ENCODE measurements at regions not wholly inside any gene's neighbourhood (a gene's known extent, or its start where the extent isn't known, plus 50 kb on each side); places are given as distances from the start of the nearest gene placed in this dataset.

DNA sequence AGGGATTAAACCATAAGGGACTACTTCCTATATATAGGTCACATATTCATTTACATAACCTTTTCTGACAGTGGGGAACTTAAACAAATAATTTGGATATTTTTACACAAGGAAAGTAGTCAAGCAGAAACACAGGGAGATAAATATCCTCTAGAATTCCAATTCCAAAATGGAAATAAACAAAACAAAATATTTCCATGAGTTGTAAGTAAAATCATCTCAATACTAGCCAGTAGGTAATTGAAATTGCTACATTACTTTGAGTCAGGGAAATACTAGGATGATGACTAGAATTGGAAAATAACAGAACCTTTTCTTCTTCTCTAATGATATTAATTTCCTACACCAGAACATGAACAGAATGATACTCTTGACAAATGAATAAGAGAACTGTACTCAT, 1308.1 kb upstream of the GJE1 start:
- TF ChIP-seq, protein P1, sequence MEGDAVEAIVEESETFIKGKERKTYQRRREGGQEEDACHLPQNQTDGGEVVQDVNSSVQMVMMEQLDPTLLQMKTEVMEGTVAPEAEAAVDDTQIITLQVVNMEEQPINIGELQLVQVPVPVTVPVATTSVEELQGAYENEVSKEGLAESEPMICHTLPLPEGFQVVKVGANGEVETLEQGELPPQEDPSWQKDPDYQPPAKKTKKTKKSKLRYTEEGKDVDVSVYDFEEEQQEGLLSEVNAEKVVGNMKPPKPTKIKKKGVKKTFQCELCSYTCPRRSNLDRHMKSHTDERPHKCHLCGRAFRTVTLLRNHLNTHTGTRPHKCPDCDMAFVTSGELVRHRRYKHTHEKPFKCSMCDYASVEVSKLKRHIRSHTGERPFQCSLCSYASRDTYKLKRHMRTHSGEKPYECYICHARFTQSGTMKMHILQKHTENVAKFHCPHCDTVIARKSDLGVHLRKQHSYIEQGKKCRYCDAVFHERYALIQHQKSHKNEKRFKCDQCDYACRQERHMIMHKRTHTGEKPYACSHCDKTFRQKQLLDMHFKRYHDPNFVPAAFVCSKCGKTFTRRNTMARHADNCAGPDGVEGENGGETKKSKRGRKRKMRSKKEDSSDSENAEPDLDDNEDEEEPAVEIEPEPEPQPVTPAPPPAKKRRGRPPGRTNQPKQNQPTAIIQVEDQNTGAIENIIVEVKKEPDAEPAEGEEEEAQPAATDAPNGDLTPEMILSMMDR (IDR thresholded peaks at IDR 0.05) = no peak
- no peak for TF ChIP-seq POLR2A (IDR thresholded peaks at IDR 0.05)
- Histone ChIP-seq H3K9me3 (no peaks in the 10 kb centered on the region), H3K36me3 (no peaks in the 10 kb centered on the region), H3K4me3 (no peak overlapping the region), H3K27ac (no peak overlapping the region), H3K4me1 (no peaks in the 10 kb centered on the region), H3K27me3 (no peaks in the 10 kb centered on the region)
- ATAC-seq (no peak), DNase-seq (no peak)
- intact Hi-C loops (cut with DNase I) = no loop called here

DNA sequence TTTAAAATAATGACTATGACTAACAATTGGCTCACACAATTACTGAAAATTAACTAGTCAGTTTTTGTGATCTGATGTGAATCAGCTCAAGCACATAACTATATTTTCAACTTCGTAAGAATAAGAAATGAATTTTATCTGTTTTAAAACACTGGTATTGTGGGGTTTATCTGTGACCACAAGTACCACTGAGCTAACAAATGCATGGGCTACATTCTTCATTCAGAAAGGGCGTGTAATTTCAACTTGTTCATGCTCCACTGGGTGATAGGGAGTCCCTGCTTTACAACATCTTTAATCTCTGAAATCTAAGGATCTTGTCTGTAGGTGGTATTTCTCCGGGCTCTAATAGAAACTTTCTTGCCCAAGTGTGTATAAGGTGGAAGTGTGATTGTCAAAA, 1311.5 kb upstream of the GJE1 start:
- no peaks in the 10 kb centered on the region for H3K9me3 ChIP-seq
- H3K27me3 ChIP-seq = no peaks in the 10 kb centered on the region
- no peak for DNase-seq
- H3K27ac ChIP-seq = no peak overlapping the region
- no peak for TF ChIP-seq POLR2A (IDR thresholded peaks at IDR 0.05)
- TF ChIP-seq, protein P1 (IDR thresholded peaks at IDR 0.05) = no peak
- intact Hi-C loops (cut with DNase I) = no loop called here
- H3K36me3 ChIP-seq = no peaks in the 10 kb centered on the region
- no peak overlapping the region for H3K4me3 ChIP-seq
- no peaks in the 10 kb centered on the region for H3K4me1 ChIP-seq
- 90 to 95% (median 92%) methylated on average over 3 of the region's 3 CpGs for WGBS, 4 donors
- ATAC-seq = no peak

DNA sequence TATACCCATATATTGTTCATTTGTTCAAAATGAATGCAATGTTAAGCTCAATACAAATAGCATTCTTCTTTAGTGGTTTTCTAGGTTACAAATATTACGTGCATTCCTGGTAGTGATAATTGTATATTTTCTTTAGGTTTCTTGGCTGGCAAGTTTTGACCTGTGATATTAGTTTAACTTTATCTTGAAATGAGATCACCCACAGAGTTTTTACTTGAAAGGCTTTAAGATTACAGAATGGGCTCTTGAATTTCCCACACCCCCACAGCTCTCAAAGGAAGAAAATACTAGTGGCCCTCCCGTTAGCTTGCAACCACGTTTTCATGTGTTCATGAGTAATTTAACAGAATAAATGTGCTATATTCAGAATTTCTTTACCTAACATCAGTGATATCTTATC, 1315.5 kb upstream of the GJE1 start:
- Histone ChIP-seq H3K4me3 (no peak overlapping the region), H3K27me3 (no peaks in the 10 kb centered on the region), H3K9me3 (peaks cover 0 to 9% (median 0%) of the 10 kb centered on the region in 12 donors), H3K27ac (no peak overlapping the region), H3K36me3 (no peaks in the 10 kb centered on the region), H3K4me1 (no peaks in the 10 kb centered on the region)
- no peak for ATAC-seq
- TF ChIP-seq, protein P1 (IDR thresholded peaks at IDR 0.05) = no peak
- TF ChIP-seq POLR2A (IDR thresholded peaks at IDR 0.05) = no peak
- intact Hi-C loops (cut with DNase I) = no loop called here
- no peak for DNase-seq
- 86 to 93% (median 91%) methylated on average over 3 of the region's 3 CpGs for WGBS, 4 donors

DNA sequence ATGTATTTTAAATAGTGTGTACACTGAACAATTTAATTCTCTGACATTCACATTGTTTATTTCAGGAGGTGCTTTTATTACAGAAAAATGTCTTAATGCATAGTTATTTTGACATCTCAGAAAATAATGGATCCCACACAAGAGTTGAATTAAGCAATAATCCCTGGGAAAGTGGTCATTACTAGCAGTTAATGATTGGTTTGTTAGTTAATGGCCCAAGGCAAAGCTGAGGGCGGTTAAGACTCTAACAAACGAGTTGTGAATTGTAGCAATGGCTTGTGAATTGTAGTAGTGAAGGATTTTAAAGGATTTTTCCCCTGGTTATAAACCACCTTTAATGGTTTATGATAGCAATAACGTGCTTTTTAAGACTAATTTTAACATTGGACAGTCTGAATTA, 1316.0 kb upstream of the GJE1 start:
- DNase-seq = no peak
- H3K4me3 ChIP-seq = no peak overlapping the region
- H3K4me1 ChIP-seq = no peaks in the 10 kb centered on the region
- no peaks in the 10 kb centered on the region for H3K27me3 ChIP-seq
- peaks cover 0 to 9% (median 0%) of the 10 kb centered on the region in 12 donors for H3K9me3 ChIP-seq
- H3K27ac ChIP-seq = no peak overlapping the region
- TF ChIP-seq, protein P1 (IDR thresholded peaks at IDR 0.05) = no peak
- no peak for TF ChIP-seq POLR2A (IDR thresholded peaks at IDR 0.05)
- no peak for ATAC-seq
- intact Hi-C loops (cut with DNase I) = no loop called here
- H3K36me3 ChIP-seq = no peaks in the 10 kb centered on the region
- WGBS, 4 donors = 90 to 94% (median 94%) methylated on average over 3 of the region's 3 CpGs

All from heart left ventricle (tissue), 16 donors.